HuH-7 (cell line): ENCODE measurements at regions not wholly inside any gene's neighbourhood (a gene's known extent, or its start where the extent isn't known, plus 50 kb on each side); places are given as distances from the start of the nearest gene placed in this dataset.

Source experiments
- DNase-seq: peaks from one replicate; pipeline ENCODE4 v3.0.0; 2011; ENCODE audit warnings: low spot score

DNA sequence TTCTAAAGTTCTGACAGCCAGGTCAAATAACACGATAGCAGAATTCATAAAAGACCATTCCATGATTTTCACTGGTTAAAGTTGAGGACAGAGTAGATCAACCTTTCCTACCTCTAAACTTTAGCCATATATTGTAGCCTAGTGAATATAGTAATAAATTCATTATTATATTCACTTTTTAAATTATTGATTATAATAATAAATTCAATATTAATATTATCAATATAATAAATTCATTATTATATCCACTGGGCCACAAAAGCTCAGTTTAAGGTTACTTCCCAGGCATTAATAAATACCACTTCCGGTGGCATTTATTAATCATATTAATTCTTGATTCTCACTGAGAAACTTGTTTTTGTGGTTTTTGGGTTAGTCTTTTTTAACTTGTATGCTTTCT, 85.7 kb upstream of the GPC6 start:
- DNase-seq = no peak

DNA sequence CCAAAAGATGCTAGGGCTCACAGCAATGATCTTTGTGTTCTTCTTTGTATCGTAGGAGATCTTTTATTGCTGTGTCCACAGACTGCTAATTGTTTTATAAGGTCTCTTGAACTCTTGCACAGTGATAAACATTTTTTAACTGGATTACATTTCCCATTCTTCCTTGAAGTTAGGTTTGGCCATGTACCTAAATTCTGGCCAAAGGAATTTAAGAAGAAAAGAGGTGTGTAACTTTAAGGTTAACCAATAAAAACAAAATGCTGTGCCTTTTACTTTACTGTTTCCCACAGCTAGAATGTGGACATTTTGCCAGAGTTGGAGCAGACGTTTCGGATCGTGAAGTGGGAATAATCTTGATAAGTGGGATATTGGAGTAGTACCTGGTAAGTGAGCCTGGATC, 82.6 kb upstream of the GPC6 start:
- DNase-seq = no peak

- DNase-seq = no peak
Measured at GRCh38 chr13:93145199-93145598, 81.4 kb upstream of the GPC6 start.

DNA sequence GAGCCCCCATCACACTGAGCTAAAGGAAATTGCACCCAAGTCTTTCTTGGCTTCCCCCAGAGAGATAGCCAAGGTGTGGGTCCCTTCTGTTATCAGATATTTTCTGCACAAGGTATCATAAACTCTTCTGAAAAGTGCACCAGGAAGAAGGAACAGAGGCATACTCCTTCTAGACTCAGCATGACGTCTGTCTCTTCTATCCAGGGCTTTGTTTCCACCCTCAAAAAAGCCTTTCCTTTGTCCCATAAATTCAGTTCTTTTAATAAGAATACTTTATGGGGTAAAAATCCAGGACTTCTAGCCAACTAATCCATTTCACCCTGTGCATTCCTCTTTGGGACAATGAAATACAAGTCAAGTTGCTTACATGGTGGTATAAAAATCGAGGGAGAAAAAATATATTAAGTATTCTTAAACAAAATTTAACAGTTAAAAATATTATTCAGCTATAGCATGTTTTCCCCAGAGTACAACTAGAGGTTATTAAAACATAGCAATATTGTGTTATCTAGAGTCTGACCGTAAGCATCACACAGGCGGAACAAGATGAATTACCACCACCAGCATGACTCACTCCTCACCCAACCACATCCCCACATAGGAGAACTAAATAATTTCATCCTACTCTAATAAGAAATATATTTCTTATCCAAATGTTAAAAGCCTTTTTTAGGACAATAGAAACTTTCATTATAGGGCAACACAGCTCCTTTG, 79.9 kb upstream of the GPC6 start:
- DNase-seq = no peak

- no peak for DNase-seq
Measured at GRCh38 chr13:93147298-93147645, 79.3 kb upstream of the GPC6 start.

DNA sequence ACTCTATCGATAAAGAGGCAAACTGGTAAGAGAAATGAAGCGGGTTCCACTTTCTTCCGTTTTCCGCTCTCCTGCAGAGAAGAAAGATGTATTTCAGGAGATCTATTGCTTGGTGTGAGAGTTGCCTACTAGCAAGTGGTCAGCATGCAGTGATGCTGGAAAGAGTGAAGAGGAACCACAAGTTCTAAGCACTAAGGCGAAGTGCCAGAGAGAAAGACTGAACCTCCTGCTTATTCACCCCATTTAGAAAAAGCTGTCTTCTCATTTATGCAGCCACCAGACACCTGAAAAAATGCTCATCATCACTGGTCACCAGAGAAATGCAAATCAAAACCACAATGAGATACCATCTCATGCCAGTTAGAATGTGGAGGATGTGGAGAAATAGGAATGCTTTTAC, 78.7 kb upstream of the GPC6 start:
- DNase-seq = no peak

- DNase-seq = no peak
Measured at GRCh38 chr13:93151277-93151676, 75.3 kb upstream of the GPC6 start.

DNA sequence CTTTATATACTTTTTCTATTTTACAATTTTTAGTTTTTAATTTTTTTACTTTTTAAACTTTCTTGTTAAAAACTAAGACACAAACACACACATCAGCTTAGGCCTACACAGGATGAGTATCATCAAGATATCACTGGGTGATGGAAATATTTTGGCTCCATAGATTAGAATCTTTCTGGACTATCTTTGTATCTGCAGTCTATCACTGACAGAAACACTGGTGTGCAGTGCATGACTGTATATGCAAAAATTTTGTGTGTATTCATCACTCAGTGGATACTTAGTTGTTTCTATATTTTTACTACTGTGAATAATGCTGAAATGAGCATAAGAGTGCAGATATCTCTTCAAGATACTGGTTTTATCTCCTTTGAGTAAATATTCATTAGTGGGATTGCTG, 68.0 kb upstream of the GPC6 start:
- no peak for DNase-seq

DNA sequence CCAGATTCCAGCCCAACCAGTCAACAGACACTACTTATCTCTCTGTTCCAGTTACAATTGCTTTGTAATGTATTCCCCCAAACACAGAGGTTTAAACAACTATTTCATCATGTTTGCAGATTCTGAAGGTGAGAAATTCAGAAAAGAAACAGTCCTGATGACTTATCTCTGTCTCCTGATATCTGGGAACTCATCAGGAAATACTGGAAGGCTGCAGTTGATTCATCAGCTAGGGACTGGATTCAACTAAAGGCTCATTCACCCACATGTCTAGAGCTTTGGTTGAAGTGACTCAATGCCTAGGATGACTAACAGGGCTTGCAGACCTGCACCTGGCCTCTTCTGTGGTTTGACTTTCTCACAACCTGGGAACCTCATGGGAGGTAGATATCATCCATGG, 56.6 kb upstream of the GPC6 start:
- no peak for DNase-seq

GRCh38 chr13:93172109-93172508, 54.5 kb upstream of the GPC6 start:
- DNase-seq = no peak

GRCh38 chr13:93173654-93174053, 53.0 kb upstream of the GPC6 start:
- DNase-seq = no peak

GRCh38 chr13:93174260-93174659, 52.3 kb upstream of the GPC6 start:
- DNase-seq = no peak
